HG03039 (cell line): ENCODE measurements at regions not wholly inside any gene's neighbourhood (a gene's known extent, or its start where the extent isn't known, plus 50 kb on each side); places are given as distances from the start of the nearest gene placed in this dataset.

Experiments
- ATAC-seq: cut with Tn5 transposase; IDR thresholded peaks from one replicate; pipeline ENCODE4 v1.9.1; 2021; ENCODE audit warnings: mild to moderate bottlenecking, moderate library complexity; ENCODE audit not compliant: unreplicated experiment

DNA sequence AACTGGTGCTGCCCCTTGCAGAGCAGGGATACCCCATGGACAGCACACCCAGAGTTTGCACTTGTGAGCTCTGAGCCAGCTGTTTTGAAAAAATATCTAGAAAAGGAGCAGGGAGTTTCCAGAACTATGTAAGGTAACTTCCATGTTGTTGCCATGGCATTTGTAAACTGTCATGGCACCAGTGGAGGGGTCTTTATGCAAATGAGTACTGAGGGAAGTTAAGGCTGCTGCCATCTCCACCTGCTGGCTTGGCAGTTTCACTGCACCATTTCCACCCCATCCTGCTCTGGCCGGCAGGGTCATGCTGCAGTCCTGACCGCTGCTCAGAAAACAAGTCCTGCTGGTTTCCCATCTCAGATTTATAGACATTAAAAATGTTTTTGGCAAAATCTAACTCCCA lies 52.3 kb upstream of the SNTG2 start:
- ATAC-seq, result no peak

DNA sequence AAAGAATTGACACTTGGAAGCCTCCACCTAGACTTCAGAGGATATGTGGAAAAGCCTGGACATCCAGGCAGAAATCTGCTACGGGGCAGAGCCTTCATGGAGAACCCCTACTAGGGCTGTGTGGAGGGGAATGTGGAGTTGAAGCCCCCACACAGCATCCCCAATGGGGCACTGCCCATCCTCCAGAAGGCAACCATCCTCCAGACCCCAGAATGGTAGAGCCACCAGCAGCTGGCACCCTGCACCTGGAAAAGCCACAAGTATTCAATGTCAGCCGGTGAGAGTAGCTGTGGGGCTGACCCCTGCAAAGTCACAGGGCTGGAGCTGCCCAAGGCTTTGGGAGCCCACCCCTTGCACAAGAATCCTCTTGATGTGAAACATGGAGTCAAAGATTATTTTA lies 53.6 kb upstream of the SNTG2 start:
- ATAC-seq, result no peak

DNA sequence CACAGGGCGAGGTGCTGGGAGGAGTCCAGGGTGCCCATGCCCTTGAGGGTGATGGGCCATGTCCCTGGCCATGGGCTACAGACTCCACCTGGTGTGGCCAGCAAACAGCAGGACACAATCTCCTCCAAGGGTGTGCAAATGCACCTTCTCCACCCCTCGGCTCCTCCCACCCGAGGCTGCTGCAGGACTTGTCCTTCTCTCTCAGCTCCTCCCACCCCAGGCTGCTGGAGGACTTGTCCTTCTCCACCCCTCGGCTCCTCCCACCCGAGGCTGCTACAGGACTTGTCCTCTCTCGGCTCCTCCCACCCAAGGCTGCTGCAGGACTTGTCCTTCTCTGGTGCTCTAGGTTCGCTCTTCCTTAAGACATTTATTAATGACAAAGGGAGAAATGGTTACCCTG lies 57.3 kb upstream of the SNTG2 start:
- no peak for ATAC-seq

DNA sequence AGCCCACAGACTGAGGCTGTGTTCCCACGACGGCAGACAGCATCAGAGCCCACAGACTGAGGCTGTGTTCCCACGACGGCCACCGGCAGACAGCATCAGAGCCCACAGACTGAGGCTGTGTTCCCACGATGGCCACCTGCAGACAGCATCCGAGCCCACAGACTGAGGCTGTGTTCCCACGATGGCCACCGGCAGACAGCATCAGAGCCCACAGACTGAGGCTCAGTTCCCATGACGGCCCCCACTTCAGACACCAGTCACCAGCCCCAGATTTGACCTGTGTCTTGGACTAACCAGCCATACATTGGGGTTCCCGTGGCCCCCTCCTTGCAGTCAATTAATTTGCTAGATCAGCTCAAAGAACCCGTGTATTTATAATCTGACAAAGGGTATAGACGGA lies 57.8 kb upstream of the SNTG2 start:
- ATAC-seq, result no peak

DNA sequence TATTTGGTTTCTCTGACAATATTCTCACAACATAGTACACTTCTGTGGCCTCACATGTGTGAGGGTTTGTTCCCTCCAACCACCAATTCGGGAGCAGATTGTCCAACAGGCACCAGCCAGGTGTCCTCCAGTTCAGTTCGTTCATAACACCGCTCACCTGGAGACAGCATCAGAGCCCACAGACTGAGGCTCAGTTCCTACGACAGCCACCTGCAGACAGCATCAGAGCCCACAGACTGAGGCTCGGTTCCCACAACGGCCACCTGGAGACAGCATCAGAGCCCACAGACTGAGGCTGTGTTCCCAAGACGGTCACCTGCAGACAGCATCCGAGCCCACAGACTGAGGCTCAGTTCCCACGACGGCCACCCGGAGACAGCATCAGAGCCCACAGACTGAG lies 58.2 kb upstream of the SNTG2 start:
- no peak for ATAC-seq

DNA sequence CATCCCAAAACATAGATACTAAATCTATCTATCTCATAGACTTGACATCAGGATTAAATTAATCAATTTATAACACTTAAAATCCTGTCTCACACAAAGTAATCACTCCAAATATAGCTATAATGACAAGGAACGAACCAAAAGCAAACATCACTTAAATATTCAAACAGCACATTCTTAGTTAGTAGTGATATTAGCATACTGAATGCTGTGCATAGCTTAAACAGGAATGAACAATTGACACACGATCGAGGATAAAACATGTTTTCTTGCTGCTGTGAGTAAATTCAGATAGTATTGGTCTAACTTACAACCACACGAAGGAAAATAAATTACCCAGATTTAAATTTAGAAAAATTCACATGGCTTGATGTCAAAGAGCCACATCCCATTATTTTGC lies 58.9 kb upstream of the SNTG2 start:
- no peak for ATAC-seq

DNA sequence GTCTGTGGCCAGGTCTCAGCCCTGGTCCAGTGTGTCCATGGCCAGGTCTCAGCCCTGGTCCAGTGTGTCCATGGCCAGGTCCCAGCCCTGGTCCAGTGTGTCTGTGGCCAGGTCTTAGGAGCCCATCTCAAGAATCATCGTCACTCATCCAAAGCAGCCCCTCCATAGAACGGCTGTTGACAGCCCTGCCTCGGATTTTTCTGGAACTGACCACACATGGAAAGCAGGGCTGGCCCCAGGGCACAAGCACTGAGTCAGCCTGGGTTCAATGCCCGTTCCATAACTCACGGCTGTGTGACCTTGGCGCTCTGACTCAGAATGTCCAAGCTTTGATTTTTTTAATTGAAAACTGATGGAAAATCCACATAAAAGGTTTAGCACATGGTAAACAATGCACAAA lies 59.9 kb upstream of the SNTG2 start:
- ATAC-seq, result no peak

DNA sequence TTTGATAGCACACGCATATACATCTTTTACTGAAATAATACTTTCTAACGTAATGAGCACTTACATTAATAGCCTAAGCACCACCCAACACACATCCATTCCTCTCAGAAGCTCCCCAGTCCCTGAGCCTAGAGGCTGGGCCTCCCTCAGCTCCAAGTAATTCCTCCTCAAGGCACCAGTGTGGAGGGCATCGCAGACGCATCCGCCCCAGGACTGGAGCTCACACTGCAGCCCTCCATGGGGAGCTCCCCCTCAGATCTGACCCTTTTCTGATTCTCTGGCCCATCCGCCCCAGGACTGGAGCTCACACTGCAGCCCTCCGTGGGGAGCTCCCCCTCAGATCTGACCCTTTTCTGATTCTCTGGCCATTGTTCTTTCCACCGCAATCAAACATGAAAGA lies 60.4 kb upstream of the SNTG2 start:
- ATAC-seq, result no peak

DNA sequence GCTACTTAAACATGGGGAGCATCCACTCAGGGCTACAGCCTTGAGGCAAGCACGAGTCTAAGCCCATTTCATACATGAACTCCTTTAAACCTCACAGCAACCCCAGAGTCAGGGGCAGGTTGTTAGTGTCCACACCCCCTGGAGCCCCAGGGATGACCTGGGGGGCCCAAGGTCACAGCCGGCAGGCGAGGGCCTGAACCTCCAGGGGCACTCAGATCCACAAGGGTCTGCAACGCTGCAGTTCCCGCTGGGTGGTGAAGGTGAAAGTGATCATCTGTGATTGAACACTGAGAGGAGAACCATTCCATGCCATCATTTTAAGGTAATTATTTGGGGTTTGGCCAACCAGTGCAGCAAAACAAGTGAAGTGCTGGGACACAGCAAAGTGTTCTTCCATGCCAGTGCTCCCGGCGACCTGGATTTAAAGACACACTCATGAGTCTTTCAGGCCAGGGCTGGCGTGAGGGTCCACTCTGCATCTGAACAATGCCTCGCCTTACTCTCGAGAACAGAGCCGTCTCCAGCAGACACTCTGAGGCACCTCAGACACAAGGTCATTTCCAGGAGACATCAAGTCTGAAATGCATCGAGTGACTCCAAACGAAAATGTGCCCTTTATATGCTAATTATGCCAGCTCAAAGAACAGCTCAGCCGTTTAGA lies 61.6 kb upstream of the SNTG2 start:
- ATAC-seq, result no peak

DNA sequence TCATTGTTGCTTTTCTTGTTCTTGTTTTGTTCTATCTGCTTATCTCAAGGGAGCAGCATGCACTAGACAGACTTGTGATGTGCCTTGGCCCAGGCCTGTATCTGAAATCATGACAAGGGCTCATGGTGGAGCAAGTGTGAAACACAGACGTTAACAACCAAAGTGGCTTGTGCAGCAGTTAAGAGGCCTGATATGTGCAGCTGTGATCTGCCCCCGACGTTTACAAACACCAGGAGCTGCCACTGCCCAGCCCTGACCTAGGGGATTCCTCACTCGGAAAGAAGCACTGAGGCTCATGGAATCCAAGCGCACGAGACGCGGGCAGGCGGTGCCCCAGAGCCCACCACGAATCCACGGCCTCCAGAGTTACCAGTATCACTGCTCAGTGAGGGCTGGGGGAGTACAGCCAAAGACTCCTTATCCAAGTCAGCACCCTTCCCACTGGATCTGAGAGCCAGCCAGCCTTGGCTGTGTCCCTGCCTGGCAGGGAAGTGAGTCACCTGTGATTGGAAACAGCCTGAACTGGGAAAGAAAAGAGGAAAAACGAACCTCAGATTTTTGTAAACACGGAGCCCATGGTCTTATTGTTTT lies 62.3 kb upstream of the SNTG2 start:
- ATAC-seq, result no peak

DNA sequence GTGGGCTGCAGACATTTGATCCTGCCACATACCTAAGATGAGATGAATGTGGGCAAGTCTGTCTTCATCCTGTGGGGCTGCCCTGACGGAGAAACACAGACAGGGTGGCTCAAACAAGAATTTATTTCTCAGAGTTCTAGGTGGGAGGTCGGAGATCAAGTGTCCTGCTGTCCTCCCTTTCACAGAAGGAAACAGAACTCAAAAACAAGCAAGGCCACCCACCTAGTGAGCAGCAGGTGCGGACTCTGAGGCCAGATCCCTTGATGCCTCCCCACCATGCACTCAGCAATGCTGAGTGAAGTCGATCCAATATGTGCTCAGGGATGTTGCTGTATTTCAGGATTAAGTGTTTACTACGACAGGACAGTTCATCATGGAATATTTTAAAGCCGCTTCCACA lies 63.0 kb upstream of the SNTG2 start:
- ATAC-seq, result no peak

DNA sequence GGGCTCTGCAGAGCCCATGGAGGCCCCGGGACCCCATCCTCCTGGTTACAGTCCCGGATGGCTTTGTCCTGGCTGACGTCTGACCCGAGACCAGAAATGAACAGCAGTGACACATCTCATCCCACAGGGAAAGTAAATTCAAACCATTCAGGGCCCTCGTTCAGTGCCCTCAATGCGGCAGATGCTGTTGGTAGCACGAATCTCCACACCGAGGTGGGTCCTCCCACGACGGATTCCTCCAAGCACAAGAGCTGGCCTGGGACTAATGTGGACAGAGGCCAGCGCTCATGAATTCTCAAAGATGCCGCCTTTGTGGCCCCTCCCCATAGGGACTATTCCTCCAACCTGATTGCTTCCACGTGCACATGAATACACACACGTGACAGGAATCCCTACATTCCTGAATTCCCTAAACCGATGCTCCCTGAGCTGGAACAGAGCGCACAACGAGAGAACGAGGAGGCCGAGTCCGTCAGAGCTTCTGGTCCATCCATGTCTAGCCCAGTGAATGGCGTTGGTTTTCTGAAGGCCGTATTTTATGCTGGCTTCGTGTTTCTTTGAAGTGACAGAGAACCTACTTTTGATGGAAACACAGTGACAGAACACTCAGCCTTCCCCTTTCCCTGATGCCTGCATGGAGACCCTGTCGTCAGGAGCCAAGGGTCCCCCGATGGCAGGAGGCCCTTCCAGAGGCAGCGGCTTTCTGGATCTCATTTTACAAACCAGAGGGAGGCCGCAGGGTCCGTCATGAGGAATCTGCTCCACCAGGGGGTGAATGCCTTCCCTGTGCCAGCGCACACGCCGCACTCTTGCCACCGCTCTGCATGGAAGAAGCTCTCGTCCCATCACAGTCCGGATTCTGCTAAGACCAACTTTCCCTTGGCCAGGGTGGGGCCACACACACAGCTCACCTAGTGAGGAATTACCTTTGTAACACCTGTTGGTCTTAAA lies 64.3 kb upstream of the SNTG2 start:
- ATAC-seq, result no peak

DNA sequence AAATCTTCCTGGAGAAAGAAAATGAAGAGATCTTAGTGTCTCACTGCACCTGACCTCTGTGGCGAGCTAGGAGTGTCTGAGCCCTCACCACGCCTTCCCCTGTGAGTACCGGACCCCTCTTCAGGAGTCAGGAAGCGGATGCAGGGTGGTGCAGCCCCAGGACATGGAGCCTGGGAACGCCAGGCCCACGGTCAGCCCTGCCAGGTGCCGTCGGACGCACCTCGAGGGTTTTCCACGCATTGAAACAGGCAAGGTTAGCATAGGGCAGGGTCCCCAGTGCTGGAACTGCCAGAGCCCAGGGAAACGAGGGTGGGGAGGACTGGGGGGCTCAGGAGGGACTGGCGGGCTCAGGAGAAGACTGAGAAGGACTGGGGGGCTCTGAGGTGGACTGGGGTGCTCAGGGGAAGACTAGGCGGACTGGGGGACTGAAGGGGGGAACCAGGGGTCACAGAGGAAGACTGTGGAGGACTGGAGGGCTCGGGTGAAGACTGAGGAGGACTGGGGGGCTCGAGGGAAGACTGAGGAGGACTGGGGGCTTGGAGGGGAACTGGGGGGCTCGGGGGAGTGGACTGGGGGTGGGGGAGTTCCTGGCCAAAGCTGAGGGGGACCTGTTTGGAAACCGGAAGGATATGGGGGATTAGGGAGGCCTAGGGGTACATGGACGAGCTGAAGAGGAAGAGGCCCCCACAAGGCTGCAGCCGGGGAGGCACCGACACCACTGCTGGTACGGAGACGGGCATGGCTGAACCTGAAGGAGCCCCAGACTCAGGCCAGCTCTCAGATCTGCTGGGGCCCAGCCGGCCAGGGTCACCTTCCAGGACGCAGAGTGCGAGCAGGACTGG lies 65.2 kb upstream of the SNTG2 start:
- ATAC-seq, result no peak

DNA sequence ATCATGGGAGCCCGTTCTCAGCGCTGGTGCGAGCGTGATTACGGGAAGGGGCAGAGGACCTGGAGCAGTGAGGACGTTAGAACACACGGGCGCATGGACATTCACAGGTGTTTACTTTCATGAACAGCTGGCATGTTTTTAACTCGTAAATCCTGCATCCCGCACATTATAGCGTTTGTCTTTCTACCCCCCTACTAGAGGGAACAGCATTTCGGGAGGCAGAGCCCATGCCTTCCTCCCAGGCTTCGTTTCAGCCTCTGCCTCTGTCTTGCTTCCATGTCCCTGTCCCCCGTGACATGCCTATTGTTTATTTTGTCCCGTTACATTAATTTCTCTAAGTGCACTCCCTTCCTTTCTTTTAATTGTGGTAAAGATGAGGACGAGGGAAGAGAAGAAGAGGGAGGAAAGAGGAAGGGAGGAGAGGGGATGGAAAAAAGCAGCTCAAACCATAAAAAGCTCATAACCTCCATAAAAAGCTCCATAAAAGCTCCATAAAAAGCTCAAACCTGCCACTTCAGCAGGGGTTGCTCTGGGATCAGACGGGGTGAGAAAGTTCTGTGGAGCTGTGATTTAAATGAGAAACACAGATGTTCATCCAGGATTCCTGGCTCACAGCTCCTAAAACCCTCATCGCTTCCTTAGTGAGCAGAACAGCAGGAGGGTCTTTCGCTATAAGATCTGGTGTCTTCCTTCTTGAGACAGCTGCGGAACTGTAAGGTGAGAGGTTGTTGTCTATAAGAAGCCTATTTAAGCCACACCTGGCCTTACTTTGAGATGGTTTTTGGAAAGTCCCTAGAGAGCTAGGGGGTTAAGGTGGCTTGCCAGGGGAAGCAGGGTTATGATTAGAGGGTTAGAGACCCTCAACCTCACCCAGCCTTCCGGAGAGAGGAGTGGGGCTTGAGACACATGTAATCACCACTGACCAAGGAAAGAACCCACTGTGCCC lies 66.6 kb upstream of the SNTG2 start:
- no peak for ATAC-seq

DNA sequence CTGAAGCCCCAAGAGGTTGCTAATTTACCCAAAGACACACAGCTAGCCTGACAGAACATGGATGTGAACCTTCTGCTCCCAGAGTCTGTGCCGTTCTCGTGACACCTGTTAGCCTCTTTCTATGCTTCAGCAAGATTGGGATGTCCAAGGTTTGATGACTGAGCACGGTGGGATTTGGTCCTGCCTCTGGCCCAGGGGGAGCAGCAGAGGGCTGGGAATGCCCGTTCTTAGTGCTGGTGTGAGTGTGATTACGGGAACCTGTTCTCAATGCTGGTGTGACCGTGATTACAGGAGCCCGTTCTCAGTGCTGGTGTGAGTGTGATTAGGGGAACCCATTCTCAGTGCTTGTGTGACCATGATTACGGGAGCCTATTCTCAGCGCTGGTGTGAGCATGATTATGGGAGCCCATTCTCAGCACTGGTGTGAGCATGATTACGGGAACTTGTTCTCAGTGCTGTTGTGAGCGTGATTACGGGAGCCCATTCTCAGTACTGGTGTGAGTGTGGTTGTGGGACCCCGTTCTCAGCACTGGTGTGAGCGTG lies 67.3 kb upstream of the SNTG2 start:
- no peak for ATAC-seq

DNA sequence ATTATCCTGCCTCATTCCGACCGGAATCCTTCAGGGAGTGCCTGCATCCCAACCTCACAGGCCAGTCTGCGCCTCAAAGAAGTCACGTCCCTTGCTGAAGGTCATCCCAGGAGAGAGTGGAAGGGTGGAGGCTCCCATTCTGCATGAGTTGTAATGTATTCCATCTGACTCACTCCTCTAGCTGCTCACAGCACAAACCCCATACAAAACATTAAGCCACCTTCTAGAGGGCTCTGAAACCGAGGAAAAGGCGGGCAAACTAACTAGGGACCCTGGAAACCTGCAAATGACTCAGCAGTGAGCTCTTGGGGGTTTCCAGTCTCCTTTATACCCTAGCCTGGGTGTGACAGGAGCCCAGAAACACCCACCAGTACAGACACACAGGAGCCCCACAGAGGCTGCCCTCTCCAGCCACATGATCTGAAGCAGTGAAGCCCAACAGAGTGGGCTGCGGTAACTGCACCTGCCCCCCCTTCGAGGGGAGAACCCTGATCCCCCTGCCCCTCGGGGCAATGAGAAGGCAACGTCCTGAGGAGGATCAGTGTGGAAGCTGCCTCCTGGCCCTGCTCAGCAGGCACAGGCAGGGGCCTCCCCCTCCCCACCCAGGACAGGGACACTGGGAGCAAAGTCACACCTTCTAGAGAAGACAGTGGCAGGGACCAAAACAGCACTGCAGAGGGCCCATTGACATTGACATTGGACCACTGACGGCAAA lies 69.3 kb upstream of the SNTG2 start:
- peak; percentile 79 for ATAC-seq

DNA sequence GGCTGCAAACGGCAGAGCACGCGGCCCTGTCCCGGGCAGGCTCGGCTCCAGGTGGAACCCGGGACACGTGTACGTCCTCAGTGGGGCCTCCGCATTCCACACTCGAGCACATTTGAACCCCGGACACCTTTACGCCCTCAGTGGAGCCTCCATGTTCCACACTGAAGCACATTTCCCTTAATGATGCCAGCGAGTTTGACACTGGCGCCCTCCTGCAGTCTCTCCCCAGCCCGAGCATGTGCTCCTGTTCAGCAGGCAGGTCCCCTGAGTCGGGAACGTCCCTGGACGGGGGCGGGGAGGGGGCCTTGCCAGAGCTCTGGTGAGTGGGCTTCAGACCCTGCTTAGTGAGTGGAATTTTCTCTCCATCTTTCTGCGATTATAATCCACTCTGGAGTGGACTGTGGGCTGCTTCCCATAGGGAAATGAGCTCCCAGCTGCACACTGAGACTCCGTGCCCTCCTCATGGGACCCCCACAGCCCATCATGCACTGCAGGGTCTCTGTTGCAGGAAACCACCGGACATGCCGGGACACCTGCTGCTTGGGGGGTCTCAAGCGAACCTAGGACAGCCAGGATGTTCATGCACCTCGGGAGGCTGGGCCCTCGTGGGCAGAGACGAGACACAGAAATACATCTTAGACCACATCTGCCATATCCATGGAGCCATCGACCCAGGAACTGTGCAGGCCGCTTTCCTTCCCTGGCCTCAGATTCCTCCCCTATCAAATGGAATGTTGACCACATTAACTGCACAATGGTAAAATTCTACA lies 70.3 kb upstream of the SNTG2 start:
- no peak for ATAC-seq

DNA sequence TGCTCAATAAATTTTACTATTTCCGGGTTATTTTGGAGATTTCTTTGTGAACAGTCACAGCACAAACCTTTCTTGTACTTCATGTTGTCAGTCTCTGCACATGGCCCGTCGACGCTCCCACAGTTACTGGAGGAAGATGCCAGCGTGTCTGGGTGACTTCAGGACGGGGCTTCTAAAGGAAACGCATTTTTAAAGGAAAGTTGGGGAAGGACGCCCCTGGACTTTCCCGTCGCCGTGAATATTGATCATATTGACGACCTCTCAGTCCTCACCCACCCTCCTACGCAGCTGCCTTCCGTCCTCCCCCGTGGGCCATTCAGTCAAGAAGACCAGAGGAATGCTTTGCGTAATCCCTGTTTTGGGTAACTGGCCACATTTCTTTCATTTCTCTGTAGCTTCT lies 71.1 kb upstream of the SNTG2 start:
- ATAC-seq, result no peak
